C4-2B (cell line): ENCODE measurements at regions not wholly inside any gene's neighbourhood (a gene's known extent, or its start where the extent isn't known, plus 50 kb on each side); places are given as distances from the start of the nearest gene placed in this dataset.

ENCODE experiments used
- CTCF ChIP-seq: fragments of 450-650 bp; conservative IDR thresholded peaks from 2 replicates; pipeline ENCODE4 v1.5.1; 2017; ENCODE audit warnings: mild to moderate bottlenecking
- ZFX ChIP-seq: fragments of 450-650 bp; IDR thresholded peaks from 2 replicates; pipeline ENCODE4 v1.6.1; 2017

- TF ChIP-seq CTCF (no peak), ZFX (no peak)
Observed at GRCh38 chrX:4971646-4972045, 1257.0 kb downstream of the NLGN4X start.
